Prostate gland (tissue), 2 donors: ENCODE measurements at regions not wholly inside any gene's neighbourhood (a gene's known extent, or its start where the extent isn't known, plus 50 kb on each side); places are given as distances from the start of the nearest gene placed in this dataset.

Experiments used
- DNase-seq: peaks from one replicate; pipeline ENCODE4 v3.0.0-alpha.2; 2019; ENCODE audit warnings: low spot score
- H3K27ac ChIP-seq, 2 donors: fragments of 200-600 bp; sonication (generic); 2 replicates each; pipeline ENCODE4 v1.5.1; 2017 to 2019
- H3K27me3 ChIP-seq: fragments of 200-600 bp; sonication (generic); replicated peaks from 2 replicates; pipeline ENCODE4 v1.5.1; 2019; ENCODE audit not compliant: insufficient read depth
- H3K36me3 ChIP-seq, 2 donors: fragments of 200-600 bp; sonication (generic); 1 replicate in 1 of 2; 2 replicates in 1 of 2; pipeline versions ENCODE4 v1.5.1 to v1.8.1; 2017 to 2019
- H3K4me1 ChIP-seq: fragments of 200-600 bp; sonication (generic); replicated peaks from 2 replicates; pipeline ENCODE4 v1.5.1; 2019
- H3K4me3 ChIP-seq, 2 donors: fragments of 200-600 bp; sonication (generic); 2 replicates each; pipeline ENCODE4 v1.5.1; 2017 to 2019
- H3K9me3 ChIP-seq: fragments of 200-600 bp; sonication (generic); 2 replicates; pipeline ENCODE4 v1.5.1; 2017
- CTCF ChIP-seq, 4 experiments: fragments of 200-600 bp in 2 of 4; fragments of 450-650 bp in 2 of 4; sonication (generic) in 2 of 4; IDR thresholded peaks; 1 replicate in 3 of 4; 2 replicates in 1 of 4; pipeline ENCODE4 v1.5.1; 2016 to 2019; ENCODE audit warnings: antibody characterized with exemption in 4 of 4, mild to moderate bottlenecking in 2 of 4, moderate library complexity in 2 of 4
- POLR2A ChIP-seq: fragments of 450-650 bp; IDR thresholded peaks from one replicate; pipeline ENCODE4 v1.6.1; 2016; ENCODE audit warnings: antibody characterized with exemption, mild to moderate bottlenecking
- POLR2AphosphoS5 ChIP-seq: sonication (generic); formaldehyde crosslinking; IDR thresholded peaks from one replicate; pipeline ENCODE4 v1.6.1; 2017; ENCODE audit warnings: antibody characterized with exemption
- WGBS: methylation state at CpG from one replicate; pipeline ENCODE4 v1.1.5; 2018; 5-methylcytosine and 5-hydroxymethylcytosine counted together
- intact Hi-C: fragments of 100-400 bp; cut with DNase I; formaldehyde crosslinking; loops from one replicate; pipeline ENCODE4 v1.14.2; 2022

GRCh38 chr2:83054751-83055150 lies 1404.3 kb downstream of the SUCLG1 start:
- no peak for TF ChIP-seq POLR2A
- intact Hi-C loops = no loop called here

DNA sequence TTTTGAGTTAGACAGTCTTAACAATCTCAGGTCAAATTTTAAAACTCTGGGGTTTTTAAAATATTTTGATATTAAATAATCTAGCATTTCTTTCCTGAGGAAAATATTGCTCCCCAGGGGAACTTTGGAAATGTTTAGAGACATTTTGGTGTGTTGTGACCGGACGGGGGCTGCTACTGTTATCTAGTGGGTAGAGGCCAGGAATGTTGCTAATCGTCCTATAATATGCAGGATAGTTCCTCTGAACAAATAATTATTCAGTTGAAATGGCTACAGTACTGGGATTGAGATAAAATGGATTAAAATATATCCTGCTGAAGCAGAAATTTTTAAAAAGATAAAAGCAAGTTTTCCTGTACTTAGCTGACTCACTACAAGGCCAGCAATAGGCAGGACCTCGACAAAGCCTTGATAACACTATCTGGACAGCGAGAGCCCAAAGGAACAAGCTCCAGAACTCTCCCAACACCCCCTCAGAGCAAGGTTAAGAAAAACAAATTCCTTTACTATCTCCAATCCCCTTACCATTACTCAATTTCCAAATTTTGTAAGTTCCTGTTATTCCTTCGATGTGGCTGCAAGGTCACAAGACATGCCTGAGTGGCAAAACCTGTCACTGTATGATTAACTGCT lies 1407.4 kb downstream of the SUCLG1 start:
- no peaks in the 10 kb centered on the region for H3K27me3 ChIP-seq
- H3K4me1 ChIP-seq = no peaks in the 10 kb centered on the region
- no peaks in the 10 kb centered on the region for H3K36me3 ChIP-seq
- TF ChIP-seq POLR2AphosphoS5 (no peak), CTCF (IDR thresholded peaks at IDR 0.05) (no peak), POLR2A (no peak)
- H3K27ac ChIP-seq = no peak overlapping the region
- H3K9me3 ChIP-seq = no peaks in the 10 kb centered on the region
- no peak overlapping the region for H3K4me3 ChIP-seq
- 84% methylated on average over 6 of the region's 6 CpGs for WGBS
- intact Hi-C loops = no loop called here
- DNase-seq = no peak

More at GRCh38 chr2:83054751-83055150, 1404.3 kb downstream of the SUCLG1 start:
- Histone ChIP-seq H3K27me3 (no peaks in the 10 kb centered on the region), H3K9me3 (no peaks in the 10 kb centered on the region), H3K27ac (no peak overlapping the region), H3K4me3 (no peak overlapping the region), H3K36me3 (no peaks in the 10 kb centered on the region), H3K4me1 (no peaks in the 10 kb centered on the region)
- WGBS = 92% methylated on average over 2 of the region's 2 CpGs
- DNase-seq = no peak

DNA sequence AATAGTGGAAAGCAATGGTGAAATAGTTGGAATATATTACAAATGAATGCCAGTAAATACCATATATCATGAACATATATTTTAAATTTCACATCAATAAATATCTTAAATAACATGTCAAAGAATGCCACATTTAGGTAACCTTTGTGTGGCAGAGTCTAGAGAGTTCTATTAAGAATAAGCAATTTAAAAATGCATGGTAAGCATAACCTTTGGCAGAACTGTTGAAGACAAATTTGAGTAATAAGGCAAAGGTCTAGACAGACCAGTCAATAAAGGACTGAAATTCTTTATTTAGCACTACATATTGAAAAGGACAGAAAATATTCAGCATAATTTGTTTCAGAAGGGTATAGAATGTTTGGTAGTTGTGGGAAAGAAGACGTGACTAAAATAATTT lies 1417.0 kb downstream of the SUCLG1 start:
- Histone ChIP-seq H3K27me3 (no peaks in the 10 kb centered on the region), H3K4me3 (no peak overlapping the region), H3K9me3 (no peaks in the 10 kb centered on the region), H3K36me3 (no peaks in the 10 kb centered on the region), H3K4me1 (no peaks in the 10 kb centered on the region), H3K27ac (no peak overlapping the region)
- 98% methylated on average over 1 of the region's 1 CpG for WGBS
- DNase-seq = no peak
- intact Hi-C loops = no loop called here
- TF ChIP-seq POLR2A = no peak
- no peak for TF ChIP-seq CTCF (IDR thresholded peaks at IDR 0.05)
- TF ChIP-seq POLR2AphosphoS5 = no peak

DNA sequence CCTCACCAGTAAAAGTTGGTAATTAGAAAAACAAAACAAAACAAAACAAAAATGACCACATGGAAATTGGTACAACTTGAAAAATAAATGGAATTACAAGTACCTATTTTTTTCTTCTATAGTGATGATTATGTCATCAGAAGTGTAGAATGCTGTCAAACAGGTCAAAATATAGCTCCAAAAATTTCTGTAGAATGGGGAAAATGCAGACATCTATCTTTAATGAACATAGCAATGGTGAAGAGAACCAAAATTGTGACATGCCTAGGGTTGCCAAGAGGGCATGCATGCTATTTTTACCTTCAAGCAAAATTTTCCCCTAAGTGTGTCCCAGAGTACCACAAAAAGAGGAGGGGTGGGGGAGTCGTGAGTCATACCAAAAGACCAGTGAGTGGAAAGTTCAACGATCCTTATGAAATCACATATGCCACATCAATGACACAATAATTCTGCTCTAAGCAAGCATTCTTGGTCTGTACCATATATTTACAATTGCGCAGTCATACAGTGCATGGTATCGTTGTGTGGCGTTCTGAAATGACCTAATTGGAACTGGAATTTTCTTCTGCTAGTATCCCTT lies 1436.4 kb downstream of the SUCLG1 start:
- no peak for TF ChIP-seq CTCF (IDR thresholded peaks at IDR 0.05)
- no peak for TF ChIP-seq POLR2AphosphoS5
- no peak for TF ChIP-seq POLR2A
- no peak overlapping the region for H3K4me3 ChIP-seq
- H3K9me3 ChIP-seq = no peaks in the 10 kb centered on the region
- WGBS = 90% methylated on average over 5 of the region's 5 CpGs
- H3K4me1 ChIP-seq = no peaks in the 10 kb centered on the region
- no peaks in the 10 kb centered on the region for H3K36me3 ChIP-seq
- H3K27me3 ChIP-seq = no peaks in the 10 kb centered on the region
- H3K27ac ChIP-seq = no peak overlapping the region
- no peak for DNase-seq
- intact Hi-C loops = no loop called here

GRCh38 chr2:83017366-83018090 lies 1441.6 kb downstream of the SUCLG1 start:
- no peak overlapping the region for H3K27ac ChIP-seq
- H3K36me3 ChIP-seq = no peaks in the 10 kb centered on the region
- intact Hi-C loops = no loop called here
- no peak for DNase-seq
- TF ChIP-seq CTCF (IDR thresholded peaks at IDR 0.05) = no peak
- no peak for TF ChIP-seq POLR2A
- TF ChIP-seq POLR2AphosphoS5 = no peak
- H3K4me1 ChIP-seq = no peaks in the 10 kb centered on the region
- H3K27me3 ChIP-seq = no peaks in the 10 kb centered on the region
- 68% methylated on average over 2 of the region's 2 CpGs for WGBS
- no peaks in the 10 kb centered on the region for H3K9me3 ChIP-seq
- no peak overlapping the region for H3K4me3 ChIP-seq
